GM18907 (cell line): ENCODE measurements at regions not wholly inside any gene's neighbourhood (a gene's known extent, or its start where the extent isn't known, plus 50 kb on each side); places are given as distances from the start of the nearest gene placed in this dataset.
"Not testable (repeated sequence)": the region's sequence is repeated elsewhere in the genome, so short reads cannot be mapped to it uniquely, and the experiment has no call there.

Experiments used
- ATAC-seq: cut with Tn5 transposase; IDR thresholded peaks from one replicate; pipeline ENCODE4 v1.9.1; 2021; ENCODE audit warnings: mild to moderate bottlenecking, moderate library complexity; ENCODE audit not compliant: unreplicated experiment

DNA sequence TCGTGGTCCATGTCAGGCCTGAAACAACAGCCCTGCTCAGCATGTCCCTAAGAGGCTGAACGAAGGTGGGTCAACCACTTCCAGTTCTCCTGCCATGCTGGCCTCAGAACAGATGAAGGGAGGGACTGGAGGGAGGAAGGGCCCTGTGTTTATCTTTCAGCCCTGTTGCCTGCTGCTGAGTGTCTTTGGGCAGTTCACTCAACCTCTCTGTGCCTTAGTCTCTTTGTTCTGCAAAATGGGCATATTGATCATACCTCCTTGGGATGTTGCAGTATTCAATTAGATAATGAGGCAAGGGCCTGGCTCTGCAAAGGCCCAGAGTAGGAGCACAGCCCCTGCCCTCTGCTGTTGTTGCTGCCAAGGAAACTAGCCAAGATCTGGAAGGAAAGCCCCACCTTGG, 207.5 kb downstream of the MN1 start:
- no peak for ATAC-seq

DNA sequence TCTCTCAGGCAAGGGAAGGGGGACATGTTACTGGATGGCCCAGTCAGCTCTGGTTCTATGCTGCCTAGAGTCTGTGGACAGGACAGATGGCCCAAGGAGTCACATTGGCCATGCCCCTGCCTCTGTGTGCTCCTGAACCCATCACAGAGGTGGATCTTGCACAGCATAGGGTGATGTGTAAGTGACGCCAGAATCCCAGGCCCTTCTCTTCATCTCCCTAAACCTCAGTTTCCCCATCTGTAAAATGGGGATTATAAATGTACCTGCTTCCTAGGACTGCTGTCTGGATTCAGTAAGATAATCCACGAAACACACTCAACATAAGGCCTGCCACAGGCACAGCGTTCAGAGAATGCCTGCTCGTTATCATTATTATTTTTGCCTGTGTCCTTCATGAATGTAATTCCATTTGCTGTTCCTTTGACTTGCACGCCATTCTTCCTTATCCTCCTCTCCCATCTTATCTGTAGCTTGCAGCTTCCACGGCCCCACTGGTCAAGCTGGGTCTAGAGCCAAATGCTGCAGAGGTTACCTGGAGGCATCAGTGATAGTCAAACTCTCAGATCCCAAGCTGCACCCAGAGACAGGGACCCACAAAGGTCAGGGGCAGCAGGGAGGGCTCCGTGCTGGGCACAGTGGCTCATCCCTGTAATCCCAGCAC, 207.0 kb downstream of the MN1 start:
- ATAC-seq: no peak

DNA sequence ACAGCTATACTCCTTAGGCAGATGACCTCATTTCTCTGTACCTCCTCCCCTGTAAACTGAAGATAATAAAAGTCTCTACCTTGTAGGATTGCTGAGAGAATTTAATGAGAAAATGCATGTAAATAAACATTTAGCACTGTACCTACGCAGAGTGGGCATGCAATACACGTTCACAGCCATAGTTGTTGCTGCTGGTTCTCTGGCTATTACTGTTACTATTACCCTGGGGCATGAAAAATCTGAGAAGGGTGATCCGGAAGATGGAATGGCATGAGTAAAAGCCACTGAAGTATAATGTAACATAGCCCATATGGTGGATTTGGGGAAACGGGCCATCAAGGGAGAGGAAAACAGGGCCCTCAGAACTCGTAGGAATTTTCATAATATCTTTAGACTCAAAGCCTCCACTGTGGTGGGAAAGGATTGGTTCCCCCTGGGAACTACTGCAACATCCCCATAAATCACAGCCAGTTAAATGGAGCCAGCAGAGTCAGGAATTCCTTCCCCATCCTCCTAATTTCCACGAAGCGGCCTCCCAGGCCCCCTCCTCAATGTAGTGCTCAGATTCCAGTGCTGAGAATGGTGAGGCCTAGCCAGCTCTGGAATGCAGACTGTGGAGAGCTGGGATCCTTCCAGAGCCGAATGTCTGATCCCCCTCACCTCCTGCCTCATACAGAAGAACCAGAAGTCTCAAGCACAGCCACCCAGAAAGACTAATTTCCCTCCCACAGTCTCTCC, 205.3 kb downstream of the MN1 start:
- ATAC-seq: no peak

DNA sequence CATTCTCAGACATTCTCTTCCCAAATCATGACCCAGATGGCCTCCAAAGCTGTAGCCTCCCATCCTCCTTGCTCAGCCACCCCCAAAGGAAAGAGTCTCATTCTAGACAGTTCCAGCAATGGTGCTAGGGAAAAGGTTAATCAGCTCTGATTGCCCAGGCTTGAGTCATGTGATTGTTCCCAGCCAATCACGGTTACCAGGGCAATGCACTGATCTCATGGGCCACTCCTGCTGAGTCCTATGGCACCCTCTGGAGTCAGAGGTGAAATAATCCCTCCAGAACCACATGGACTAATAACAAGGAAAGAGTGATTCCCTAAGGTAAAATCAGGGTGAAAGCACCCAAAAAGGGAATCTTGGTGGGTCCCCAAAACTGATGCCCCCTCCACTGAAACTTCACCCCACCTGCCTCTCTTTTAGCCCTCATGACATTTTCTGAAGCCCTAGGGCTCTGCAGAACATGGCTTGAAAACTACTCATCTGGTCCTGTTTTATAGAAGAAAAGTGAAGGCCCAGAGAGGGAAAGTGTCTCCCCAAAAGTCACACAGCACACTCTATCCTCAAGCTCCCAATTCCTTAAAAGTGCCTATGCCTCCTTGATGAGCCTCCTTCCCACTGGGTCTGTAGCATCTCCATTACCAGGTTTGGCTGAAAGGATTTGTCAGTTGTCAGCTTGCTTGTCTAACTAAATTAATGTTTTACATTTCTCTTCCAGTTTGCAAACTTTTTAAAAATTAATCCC, 203.7 kb downstream of the MN1 start:
- ATAC-seq: no peak

DNA sequence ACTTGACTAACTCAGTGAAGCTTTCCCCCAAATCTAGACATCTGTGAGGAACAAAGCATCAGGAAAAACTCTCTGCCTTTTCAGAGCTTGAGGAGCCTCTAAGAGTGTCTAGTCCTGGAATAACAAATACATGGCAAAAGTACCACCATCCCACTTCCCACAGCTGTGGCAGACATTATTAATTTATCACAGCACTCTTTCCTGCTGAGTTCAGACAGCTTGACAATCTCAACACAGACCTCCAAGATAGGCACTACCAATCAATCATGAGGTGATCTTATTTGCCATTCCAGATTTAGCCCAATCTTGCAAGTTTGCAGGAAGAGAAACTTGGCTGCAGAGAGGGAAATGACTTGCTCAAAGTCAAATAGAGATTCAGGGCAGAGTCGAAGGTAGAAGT, 202.8 kb downstream of the MN1 start:
- ATAC-seq: no peak

DNA sequence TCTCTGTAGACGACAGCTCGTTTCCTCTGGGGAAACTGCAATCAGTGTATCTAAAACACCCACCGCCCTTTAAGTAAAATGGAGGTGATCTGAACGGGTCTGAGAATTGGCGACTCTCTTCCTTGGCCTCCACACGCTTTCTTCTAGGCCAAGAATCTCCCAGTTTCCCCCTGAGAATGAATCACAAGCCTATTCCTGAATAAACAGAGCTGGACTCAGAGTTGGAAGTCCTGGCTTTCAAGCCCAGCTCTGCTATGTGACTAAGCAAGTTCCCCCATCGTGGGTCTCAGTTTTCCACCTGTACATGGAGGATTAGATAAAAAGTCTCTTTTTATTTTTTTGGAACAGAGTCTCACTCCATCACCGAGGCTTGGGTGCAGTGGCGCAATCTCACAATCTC, 200.4 kb downstream of the MN1 start:
- no peak for ATAC-seq

DNA sequence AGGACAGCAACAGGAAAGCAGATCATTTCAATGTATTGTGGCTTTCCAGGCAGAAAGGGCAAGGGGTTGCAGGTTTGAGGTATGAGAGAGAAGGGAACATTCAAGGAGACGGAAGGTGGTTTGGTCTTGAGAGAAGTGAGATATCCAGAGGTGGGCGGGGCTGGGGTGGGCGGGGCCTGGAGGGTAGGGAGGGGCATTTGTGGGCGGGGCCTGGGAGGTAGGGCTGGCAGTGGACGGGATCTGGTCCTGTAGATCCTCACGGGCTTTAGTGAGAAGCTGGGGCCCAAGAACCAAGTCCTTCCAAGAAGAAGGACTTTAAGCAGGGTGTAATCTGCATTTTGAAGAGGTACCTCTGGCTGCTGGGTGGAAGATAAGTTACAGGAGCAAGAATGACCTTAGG, 199.2 kb downstream of the MN1 start:
- no peak for ATAC-seq

DNA sequence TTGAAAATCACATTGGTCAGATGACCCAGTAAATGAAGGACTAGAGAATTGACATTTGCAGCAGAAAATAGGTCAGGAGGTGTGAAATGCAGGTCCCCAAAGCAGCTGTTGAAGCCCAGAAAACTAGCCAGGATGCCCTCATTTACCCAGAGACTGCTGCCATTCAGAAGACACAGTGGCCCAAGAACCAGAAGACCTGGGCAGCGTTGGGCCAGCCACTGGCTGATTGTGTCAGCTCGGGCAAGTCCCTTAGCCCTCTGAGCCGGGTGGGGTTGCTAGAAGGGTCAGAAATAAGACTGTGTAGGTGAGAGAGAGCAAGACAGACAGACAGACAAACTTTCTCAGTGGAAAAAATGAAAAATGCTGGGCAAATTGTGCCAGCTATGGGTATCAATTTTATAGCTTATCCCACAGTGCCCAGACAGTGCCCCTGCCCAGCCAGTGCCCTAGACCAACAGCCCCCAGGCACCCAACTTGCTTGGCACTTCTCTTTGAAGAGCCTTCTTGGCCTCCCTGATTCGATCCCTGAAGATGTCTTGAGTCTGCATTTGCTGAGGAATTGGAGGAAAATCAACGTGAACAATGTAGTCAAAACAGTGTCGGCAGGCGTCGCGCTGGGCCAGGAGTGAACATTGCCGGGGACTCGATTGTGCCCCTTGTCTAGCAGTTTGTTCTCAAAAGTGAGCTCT, 198.3 kb downstream of the MN1 start:
- ATAC-seq: no peak

DNA sequence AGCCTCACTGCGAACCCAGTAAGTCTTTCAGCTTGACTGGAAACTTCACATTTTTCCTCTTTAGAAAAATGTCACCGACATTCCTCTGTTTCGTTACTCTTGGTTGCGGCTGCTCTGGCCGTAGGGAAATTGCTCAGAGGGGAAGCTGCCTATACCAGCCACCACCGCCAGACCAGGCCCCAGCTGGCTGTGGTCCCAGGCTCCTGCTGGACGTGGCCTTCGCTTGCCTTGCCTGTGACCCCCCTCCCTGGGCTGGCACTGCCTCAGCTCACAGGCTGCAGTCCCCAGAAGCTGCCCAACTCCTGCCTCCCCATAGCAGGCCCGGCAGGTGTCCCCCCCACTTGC, 197.8 kb downstream of the MN1 start:
- no peak for ATAC-seq

DNA sequence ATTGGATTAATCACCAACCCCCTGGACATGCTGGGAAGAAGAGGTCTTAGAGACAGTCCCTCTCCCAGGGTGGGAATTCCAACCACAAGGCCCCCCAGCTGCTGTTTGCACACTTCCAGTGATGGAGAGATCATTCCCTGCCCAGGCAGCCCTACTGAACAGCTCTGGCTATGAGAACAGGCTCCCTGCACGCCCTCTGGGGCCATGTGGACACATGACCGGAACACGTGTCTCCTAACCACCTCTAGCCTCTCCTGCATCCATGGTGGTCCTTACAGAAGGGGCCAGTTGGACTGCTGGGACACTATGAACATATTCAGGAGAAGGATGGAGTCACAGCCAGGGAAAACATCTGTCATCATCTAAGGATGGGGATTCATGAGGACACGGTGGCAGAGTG, 196.2 kb downstream of the MN1 start:
- ATAC-seq: no peak

DNA sequence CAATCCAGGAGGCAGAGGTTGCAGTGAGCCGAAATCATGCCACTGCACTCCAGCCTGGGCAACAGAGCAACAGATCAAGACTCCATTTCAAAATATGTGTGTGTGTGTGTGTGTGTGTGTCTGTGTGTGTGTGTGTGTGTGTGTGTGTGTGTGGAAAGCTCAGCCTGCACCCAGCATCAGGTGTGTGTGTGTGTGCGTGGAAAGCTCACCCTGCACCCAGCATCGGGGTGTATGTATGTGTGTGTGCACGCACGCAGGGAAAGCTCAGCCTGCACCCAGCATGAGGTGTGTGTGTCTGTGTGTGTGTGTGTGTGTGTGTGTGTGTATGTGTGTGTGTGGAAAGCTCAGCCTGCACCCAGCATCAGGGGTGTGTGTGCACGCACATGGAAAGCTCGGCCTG, 193.8 kb downstream of the MN1 start:
- ATAC-seq: not testable (repeated sequence)

DNA sequence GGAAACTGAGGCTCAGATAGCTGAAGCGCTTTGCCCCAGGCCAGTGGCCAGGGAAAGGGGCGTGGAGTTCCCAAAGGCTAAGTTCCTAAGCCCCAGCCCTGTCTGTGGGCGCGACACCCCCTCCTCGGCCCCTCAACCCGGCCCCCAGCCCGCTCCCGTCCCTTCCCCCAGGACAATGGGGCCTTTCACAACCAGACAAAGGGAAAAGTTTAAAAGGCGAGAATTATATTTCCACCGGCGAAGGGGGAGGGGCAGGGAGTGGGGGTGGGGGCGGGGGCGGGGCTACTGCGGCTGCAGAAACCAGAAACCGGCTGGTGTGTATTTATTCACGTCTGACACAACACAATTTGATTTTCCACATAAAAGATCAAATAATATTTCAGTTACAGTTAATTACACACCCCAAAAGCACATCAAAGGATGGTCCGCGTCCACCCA, 192.1 kb downstream of the MN1 start:
- no peak for ATAC-seq

DNA sequence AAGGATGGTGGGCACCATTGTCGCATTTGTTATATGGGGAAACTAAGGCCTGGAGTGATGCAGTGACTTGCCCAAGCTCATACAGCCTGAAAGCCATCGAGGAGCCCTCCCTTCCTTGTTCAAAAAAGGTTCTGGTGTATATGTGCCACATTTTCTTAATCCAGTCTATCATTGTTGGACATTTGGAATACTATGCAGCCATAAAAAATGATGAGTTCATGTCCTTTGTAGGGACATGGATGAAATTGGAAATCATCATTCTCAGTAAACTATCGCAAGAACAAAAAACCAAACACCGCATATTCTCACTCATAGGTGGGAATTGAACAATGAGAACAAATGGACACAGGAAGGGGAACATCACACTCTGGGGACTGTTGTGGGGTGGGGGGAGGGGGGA, 191.4 kb downstream of the MN1 start:
- not testable (repeated sequence) for ATAC-seq

DNA sequence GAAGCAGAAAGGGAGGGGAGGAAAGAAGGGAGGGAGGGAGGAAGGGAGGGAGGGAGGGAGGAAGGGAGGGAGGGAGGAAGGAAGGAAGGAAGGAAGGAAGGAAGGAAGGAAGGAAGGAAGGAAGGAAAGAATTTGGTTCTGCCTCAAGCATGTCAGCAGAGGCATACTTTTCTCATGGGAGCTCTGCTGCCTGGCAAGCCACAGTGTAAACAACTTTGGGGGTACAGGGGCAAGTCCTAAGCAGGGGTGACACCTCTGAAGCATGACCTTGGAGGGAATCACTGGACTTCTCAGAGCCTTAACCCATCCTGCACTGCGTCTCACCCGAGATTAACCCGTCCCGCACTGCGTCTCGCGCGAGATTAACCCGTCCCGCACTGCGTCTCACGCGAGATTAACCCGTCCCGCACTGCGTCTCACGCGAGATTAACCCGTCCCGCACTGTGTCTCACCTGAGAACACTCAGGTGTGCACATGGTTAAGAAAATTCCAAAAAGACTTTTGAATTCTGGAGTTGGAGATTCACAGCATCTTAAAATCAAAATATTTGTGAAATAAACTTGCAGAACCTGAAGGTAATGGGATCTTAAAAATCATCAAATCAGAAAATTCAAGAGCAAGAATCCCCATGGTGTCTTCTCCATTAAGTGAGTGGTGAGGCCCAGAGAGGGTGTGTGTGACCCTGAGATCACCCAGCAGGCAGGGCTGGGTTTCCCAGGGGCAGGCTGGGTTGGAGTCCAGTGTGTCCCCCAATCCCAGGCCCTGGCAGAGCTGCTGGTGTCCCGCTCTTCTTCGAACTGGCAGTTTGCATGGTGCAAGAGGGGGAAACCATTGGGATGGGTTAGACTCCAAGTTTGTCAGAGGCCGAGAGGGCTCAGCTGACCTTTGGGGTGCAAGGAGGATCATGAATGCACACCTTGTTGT, 190.4 kb downstream of the MN1 start:
- ATAC-seq: no peak

DNA sequence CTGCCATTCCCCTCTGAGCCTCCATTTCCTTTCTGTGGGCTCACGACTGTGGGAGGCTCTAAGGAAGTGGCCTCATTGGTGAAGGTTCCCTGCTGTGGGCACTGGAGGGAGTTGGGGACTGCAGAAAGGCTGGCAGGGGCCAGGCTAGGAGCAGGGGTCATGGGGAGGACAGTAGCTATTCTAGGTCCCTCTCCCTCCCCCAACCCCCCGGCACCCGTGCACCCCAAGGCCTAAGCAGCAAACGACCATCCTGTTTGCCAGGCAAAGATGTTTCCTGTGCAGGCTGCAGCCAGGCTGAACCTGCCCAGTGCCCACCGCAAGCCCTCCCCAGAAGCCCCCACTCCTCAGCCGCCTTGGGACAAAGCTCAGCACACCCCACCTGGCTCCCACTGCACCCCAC, 189.4 kb downstream of the MN1 start:
- no peak for ATAC-seq

DNA sequence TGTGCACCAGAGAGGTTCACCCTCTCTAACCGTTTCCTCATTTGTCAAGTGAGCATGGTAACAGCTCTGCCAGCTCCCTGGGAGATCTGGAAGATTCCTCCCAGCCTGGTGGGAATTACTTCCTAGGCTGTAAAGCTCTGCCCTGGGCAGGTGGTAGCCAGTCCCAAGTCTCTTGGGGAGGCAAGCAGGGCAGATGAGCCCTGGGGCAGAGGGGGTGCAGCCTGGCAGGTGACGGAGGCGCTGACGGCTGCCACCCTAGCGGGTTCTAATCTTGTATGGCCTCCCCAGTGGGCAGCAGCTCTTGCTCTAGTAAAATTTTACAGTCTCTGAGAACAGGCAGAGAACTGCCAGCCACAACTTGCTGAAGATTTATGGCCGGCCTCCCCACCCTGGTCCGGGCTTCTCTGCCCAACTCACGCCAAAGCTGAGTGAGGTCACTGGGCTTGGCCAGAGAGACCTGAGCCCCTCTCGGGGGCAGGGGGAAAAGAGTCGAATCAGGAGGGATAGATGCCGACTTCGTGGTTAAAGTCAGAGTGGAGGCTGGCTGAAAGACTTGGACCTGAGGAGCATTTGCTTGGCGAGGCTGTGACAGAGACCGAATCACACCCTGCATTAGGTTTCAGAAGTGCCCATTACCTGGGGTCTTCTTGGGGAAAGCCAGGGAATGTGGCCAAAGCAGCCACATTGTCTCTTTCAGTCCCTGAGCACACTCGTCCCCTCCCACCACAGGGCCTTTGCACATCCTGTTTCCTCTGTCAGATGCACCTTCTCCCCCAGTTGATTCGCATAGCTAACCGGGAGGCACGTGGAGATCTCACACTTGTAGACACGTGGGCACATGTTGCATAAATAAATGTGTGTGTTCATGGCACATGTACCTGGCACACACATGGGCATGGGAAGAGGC, 188.2 kb downstream of the MN1 start:
- ATAC-seq: no peak

DNA sequence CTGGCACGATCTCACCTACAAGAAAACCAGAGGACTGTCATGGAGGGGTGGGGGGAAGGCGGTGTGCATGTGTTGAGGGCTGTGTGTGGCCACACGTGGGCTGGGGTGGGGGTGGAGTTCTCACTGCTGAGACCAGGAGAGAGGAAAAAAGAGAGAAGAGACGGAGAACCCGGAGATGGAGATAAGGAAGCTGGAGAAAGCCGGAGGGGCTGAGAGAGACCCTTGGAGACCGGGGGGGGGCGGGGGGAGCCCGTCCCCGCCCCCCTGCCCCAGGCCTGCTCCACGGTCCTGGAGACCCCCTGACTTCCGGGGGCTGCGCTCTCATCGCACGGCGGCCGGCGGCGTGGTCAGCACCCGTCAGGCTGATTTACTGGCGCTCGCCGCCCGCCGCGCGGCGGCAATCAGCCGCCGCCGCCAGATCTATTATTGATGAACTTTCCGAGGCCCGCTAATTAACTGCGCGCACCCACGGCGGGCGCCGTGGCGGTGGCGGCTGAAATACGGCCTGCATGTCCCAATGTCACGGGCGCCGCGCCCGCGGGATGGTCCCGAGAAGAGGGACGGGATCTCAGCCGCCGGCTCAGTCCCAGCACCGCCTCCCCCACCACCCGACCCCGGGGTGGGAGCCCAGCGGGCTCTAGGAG, 187.4 kb downstream of the MN1 start:
- no peak for ATAC-seq

DNA sequence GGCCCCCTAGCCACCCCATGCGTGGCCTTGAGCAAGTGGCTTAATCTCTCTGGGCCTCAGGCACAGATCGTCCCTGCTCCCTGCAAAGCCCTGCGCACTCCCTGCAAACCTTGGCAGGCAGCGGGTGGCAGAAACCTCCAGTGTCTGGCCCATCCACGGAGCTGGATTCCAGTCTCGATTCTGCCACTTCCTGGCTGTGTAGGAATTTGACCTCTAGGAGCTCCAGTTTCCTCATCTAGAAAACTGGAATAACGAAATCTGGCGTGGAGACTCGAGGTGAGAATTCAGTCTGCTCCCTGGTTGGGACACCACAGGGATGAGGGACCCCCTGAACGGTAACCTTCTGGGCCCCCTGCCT, 186.9 kb downstream of the MN1 start:
- ATAC-seq: no peak

DNA sequence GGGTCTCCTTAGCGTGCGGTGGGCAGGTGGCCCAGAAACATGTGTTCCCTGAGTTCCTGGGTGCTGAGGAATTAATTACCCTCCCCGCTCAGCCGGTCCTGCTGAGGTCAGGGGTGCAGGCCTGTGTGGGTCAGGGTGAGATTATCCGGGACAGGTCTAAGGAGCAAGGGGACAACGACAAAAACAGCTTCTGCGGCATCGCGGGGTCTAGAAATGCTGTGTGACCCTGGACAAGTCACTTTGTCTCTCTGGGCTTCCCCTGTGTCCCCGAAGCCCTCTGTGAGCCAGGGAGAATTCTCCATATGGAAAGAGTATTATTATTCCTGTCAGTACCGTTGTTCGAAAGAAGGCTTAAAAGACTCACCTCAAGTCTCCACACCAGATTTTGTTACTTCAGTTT, 186.1 kb downstream of the MN1 start:
- no peak for ATAC-seq
